MM.1S (cell line): ENCODE measurements at regions not wholly inside any gene's neighbourhood (a gene's known extent, or its start where the extent isn't known, plus 50 kb on each side); places are given as distances from the start of the nearest gene placed in this dataset.

ENCODE experiments used
- CTCF ChIP-seq: fragments of 300-600 bp; sonication (generic); IDR thresholded peaks from 2 replicates; pipeline ENCODE4 v1.5.1; 2016; ENCODE audit warnings: antibody characterized with exemption, low read length, mixed read lengths
- EZH2 ChIP-seq: fragments of 300-600 bp; sonication (generic); optimal IDR thresholded peaks from 2 replicates; pipeline ENCODE3; 2017; ENCODE audit warnings: low read depth, mild to moderate bottlenecking, antibody characterized with exemption, low read length, mixed read lengths
- EZH2phosphoT487 ChIP-seq: fragments of 300-600 bp; sonication (generic); IDR thresholded peaks from 2 replicates; pipeline ENCODE4 v1.6.1; 2018; ENCODE audit warnings: antibody characterized with exemption, low read length

GRCh38 chr2:36147670-36148390 lies 207.7 kb upstream of the CRIM1 start:
- TF ChIP-seq CTCF (no peak), EZH2 (no peak), EZH2phosphoT487 (no peak)
